Kidney epithelial cell (primary cell): ENCODE measurements at regions not wholly inside any gene's neighbourhood (a gene's known extent, or its start where the extent isn't known, plus 50 kb on each side); places are given as distances from the start of the nearest gene placed in this dataset.

ENCODE experiments used
- DNase-seq: peaks from one replicate; pipeline ENCODE4 v3.0.0-alpha.2; 2010; ENCODE audit warnings: low read depth
- H3K27me3 ChIP-seq: 2 replicates; pipeline ENCODE4 v1.6.0; 2011; ENCODE audit warnings: low read length; ENCODE audit not compliant: control insufficient read depth, insufficient read depth
- H3K36me3 ChIP-seq: 2 replicates; pipeline ENCODE4 v1.5.1; 2011; ENCODE audit warnings: low read length; ENCODE audit not compliant: control insufficient read depth, insufficient read depth
- H3K4me3 ChIP-seq: 2 replicates; pipeline ENCODE4 v1.5.1; 2011; ENCODE audit warnings: low read depth, mild to moderate bottlenecking, control low read depth, low read length
- TF ChIP-seq, protein P1 (sequence below): IDR thresholded peaks from 2 replicates; pipeline ENCODE4 v1.5.1; 2011; ENCODE audit warnings: mild to moderate bottlenecking, moderate library complexity, low read length, control low read depth, inconsistent platforms; ENCODE audit not compliant: insufficient read depth, poor library complexity, severe bottlenecking

DNA sequence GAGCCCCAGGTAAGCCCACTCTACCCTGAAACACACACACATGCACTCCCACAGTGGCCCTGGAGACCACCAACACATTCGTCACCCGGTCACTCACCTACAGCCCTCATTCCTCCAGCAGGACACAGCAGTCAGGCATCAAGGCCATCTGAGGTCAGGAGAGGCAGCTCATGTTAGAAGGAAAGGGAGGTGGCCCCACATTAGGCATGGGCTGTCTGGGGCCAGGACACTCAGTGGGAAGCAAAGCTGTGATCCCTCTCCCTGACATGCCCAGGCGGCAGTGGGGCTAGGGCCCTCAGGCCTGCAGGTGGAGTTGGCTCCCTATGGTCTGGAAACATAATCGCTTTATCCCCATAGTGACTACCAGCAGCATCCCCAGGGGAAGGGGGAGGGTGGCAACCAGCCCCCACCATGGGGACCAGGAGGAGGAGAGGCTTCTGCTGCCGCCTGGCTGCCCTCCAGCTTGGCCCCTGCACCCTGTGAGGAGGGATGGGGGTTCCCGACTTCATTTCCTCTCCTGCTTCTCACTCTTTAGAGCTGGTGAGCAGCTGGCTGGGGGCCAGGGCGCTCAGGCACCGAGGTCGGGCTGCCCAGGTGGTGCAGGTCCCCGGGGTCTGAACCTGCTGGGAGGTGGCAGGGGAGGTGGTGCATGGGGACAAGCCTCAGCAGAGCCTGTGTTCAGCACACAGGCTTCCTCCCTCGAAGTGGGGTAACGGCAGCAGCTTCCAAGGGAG lies 76.6 kb upstream of the CST7 start:
- H3K36me3 ChIP-seq = no peaks in the 10 kb centered on the region
- no peak overlapping the region for H3K4me3 ChIP-seq
- H3K27me3 ChIP-seq = no peaks in the 10 kb centered on the region
- TF ChIP-seq, protein P1, sequence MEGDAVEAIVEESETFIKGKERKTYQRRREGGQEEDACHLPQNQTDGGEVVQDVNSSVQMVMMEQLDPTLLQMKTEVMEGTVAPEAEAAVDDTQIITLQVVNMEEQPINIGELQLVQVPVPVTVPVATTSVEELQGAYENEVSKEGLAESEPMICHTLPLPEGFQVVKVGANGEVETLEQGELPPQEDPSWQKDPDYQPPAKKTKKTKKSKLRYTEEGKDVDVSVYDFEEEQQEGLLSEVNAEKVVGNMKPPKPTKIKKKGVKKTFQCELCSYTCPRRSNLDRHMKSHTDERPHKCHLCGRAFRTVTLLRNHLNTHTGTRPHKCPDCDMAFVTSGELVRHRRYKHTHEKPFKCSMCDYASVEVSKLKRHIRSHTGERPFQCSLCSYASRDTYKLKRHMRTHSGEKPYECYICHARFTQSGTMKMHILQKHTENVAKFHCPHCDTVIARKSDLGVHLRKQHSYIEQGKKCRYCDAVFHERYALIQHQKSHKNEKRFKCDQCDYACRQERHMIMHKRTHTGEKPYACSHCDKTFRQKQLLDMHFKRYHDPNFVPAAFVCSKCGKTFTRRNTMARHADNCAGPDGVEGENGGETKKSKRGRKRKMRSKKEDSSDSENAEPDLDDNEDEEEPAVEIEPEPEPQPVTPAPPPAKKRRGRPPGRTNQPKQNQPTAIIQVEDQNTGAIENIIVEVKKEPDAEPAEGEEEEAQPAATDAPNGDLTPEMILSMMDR = no peak
- DNase-seq = no peak

DNA sequence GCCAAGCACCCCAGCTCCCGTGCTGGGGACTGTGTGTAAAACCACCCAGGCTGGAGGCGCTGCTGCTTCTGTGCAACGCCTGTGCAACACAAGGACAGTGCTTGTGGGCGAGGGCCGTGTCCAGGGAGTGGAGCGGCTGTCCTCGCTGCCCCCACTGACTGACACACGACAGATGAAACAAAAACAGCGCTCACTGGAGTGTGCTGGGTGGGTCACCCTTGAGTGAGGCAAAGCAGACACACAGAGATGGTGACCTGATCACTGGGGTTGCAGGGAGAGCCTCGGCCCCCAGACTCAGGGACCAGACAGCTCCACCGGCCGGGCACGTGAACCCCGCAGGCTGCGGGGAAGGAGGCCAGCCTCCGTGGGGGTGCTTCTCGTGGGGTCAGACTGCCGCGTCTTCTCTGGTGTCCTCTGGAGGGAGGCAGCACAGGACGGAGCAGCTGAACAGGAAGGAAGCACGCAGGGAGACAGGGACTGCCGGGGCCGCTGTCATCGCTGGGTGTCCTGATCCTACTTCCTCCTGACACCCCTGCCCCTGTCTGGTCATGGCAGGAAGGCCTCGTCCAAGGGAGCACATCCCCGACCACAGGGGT lies 75.9 kb upstream of the CST7 start:
- no peak for DNase-seq
- TF ChIP-seq, protein P1 = no peak
- Histone ChIP-seq H3K36me3 (no peaks in the 10 kb centered on the region), H3K4me3 (no peak overlapping the region), H3K27me3 (no peaks in the 10 kb centered on the region)

DNA sequence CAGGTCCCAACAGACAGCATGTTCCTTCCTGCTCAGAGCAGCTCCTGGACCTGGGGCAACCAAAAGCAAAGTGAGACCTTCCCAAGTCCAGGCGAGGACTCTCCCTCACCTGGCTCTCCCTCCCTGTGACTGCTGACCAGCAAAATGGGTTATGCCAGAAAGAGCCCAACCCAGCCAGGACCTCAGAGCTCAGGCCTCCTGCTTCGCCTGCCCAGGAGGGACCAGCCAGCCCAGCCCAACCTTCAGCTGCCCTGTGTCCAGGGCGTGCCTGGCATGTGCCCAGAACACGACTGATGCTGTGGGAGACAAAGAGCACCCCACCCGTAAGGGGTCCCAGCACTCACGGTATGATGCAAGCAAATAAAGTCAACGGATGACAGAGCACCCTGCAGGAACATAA lies 74.0 kb upstream of the CST7 start:
- DNase-seq = no peak
- H3K4me3 ChIP-seq = no peak overlapping the region
- no peaks in the 10 kb centered on the region for H3K36me3 ChIP-seq
- no peaks in the 10 kb centered on the region for H3K27me3 ChIP-seq
- TF ChIP-seq, protein P1 = no peak

DNA sequence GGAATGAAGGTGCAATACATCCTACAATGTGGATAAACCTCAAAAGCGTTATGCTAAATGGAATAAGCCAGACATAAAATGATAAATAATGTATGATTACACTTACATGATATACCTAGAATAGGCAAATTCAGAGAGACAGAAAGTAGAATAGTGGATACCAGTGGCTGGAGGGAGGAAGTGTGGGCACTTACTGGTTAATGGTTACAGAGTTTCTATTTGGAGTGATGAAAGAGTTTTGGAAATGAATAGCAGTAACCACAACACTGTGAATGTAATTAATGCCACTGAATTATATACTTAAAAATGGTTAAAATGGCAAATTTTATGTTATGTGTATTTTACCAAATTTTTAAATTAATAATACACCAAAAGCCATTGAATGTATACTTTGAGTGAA lies 71.4 kb upstream of the CST7 start:
- DNase-seq = no peak
- no peaks in the 10 kb centered on the region for H3K27me3 ChIP-seq
- H3K4me3 ChIP-seq = no peak overlapping the region
- H3K36me3 ChIP-seq = no peaks in the 10 kb centered on the region
- TF ChIP-seq, protein P1 = no peak

DNA sequence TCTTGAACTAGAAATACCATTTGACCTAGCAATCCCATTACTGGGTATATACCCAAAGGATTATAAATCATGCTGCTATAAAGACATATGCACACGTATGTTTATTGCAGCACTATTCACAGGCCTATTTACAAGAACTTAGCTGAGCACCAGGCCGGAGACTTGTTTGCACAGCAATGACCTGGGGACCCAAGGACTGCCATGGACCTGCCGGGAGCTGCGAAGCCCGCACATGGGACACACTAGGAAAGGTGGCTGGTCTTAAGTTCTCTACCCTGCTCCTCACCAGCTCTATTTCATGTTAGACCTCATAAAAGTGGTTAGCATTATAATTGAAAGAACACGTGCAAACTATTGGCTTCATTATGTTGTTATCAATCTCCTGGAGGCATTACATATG lies 70.4 kb upstream of the CST7 start:
- no peaks in the 10 kb centered on the region for H3K27me3 ChIP-seq
- H3K36me3 ChIP-seq = no peaks in the 10 kb centered on the region
- DNase-seq = no peak
- no peak overlapping the region for H3K4me3 ChIP-seq
- TF ChIP-seq, protein P1 = no peak

DNA sequence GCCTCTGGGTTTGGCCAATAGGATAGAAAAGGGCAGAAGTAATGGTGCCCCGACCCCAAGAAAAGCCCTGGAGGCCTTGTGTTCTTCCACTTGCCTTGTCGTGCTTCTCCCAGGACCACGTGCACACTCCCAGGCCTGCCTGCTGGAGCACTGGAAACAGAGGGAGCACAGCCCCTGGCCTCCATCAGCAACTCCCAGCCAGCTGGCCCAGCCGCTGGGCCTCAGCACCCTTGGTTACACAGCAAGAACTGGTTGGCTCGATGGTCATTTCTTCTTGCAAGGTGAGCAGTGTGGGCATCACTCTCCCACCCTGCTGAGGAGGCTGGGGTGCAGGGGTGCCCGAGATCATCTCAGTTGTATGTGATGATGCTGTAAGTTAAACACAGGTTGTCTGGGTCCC lies 69.2 kb upstream of the CST7 start:
- TF ChIP-seq, protein P1 = no peak
- H3K4me3 ChIP-seq = no peak overlapping the region
- no peaks in the 10 kb centered on the region for H3K36me3 ChIP-seq
- no peaks in the 10 kb centered on the region for H3K27me3 ChIP-seq
- no peak for DNase-seq
